B cell (primary cell): ENCODE measurements at regions not wholly inside any gene's neighbourhood (a gene's known extent, or its start where the extent isn't known, plus 50 kb on each side); places are given as distances from the start of the nearest gene placed in this dataset.

Experiments used
- EZH2 ChIP-seq: IDR thresholded peaks from 2 replicates; pipeline ENCODE4 v1.6.1; 2012; ENCODE audit warnings: borderline replicate concordance, low read depth, mild to moderate bottlenecking, moderate library complexity, low read length; ENCODE audit not compliant: insufficient read depth, poor library complexity, severe bottlenecking
- TF ChIP-seq, protein P1 (sequence below): fragments of 200-600 bp; IDR thresholded peaks from one replicate; pipeline ENCODE4 v1.8.0; 2022; ENCODE audit warnings: antibody characterized with exemption, mild to moderate bottlenecking

DNA sequence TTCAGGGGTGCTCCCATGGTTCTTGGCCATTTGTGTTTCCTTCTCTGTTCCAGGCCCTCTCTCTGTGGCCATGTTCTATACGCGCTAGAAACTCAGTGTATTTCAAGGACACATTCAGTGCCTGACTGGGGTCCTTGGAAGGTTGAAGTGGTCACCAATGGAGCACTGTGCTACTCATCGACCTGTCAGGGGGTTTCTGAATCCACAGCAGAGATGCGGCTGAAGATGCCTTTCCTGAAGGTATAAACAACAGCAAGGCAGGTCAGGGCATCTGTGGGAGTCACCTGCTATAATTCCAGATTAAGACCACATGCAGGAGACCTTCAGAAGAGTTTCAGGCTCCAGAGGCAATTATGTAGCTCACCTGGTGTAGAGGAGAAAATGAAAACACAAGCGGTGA lies 86.8 kb upstream of the MGMT start:
- TF ChIP-seq, protein P1, sequence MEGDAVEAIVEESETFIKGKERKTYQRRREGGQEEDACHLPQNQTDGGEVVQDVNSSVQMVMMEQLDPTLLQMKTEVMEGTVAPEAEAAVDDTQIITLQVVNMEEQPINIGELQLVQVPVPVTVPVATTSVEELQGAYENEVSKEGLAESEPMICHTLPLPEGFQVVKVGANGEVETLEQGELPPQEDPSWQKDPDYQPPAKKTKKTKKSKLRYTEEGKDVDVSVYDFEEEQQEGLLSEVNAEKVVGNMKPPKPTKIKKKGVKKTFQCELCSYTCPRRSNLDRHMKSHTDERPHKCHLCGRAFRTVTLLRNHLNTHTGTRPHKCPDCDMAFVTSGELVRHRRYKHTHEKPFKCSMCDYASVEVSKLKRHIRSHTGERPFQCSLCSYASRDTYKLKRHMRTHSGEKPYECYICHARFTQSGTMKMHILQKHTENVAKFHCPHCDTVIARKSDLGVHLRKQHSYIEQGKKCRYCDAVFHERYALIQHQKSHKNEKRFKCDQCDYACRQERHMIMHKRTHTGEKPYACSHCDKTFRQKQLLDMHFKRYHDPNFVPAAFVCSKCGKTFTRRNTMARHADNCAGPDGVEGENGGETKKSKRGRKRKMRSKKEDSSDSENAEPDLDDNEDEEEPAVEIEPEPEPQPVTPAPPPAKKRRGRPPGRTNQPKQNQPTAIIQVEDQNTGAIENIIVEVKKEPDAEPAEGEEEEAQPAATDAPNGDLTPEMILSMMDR = no peak
- TF ChIP-seq EZH2 = no peak
